GM23338 (cell line): ENCODE measurements at regions not wholly inside any gene's neighbourhood (a gene's known extent, or its start where the extent isn't known, plus 50 kb on each side); places are given as distances from the start of the nearest gene placed in this dataset.

Experiments used
- CREB1 ChIP-seq: fragments of 250-450 bp; sonication (Bioruptor Pico); IDR thresholded peaks from 2 replicates; pipeline ENCODE4 v1.5.0; 2020; ENCODE audit warnings: low read depth, mild to moderate bottlenecking, moderate library complexity
- CTCF ChIP-seq, 2 experiments: fragments of 200-600 bp in 1 of 2; sonication (generic) in 1 of 2; conservative IDR thresholded peaks; 2 replicates each; pipeline versions ENCODE4 v1.5.1 to v1.6.1; 2016 to 2017; ENCODE audit warnings: antibody characterized with exemption in 2 of 2, low read depth in 2 of 2, mild to moderate bottlenecking in 2 of 2, moderate library complexity in 1 of 2
- EZH2 ChIP-seq: fragments of 200-600 bp; sonication (generic); IDR thresholded peaks from one replicate; pipeline ENCODE4 v1.8.0; 2017; ENCODE audit warnings: antibody characterized with exemption, mild to moderate bottlenecking, low read depth; ENCODE audit not compliant: unreplicated experiment
- EZH2phosphoT487 ChIP-seq: fragments of 200-600 bp; sonication (generic); IDR thresholded peaks from one replicate; pipeline ENCODE4 v1.8.1; 2018; ENCODE audit warnings: antibody characterized with exemption; ENCODE audit not compliant: unreplicated experiment
- JUNB ChIP-seq: IDR thresholded peaks from one replicate; pipeline ENCODE4 v1.6.1; 2016; ENCODE audit warnings: antibody characterized with exemption; ENCODE audit not compliant: unreplicated experiment
- NANOG ChIP-seq: IDR thresholded peaks from 2 replicates; pipeline ENCODE4 v1.6.1; 2016; ENCODE audit warnings: antibody characterized with exemption, borderline replicate concordance
- POLR2AphosphoS5 ChIP-seq: IDR thresholded peaks from 2 replicates; pipeline ENCODE4 v1.6.1; 2016; ENCODE audit warnings: antibody characterized with exemption, low read depth
- ZNF114 ChIP-seq: fragments of 250-450 bp; sonication (Bioruptor Pico); IDR thresholded peaks from 2 replicates; pipeline ENCODE4 v1.5.0; 2020; ENCODE audit warnings: mild to moderate bottlenecking, moderate library complexity
- TF ChIP-seq, protein P1 (sequence below): IDR thresholded peaks from one replicate; pipeline ENCODE4 v1.6.1; 2018; ENCODE audit warnings: antibody characterized with exemption; ENCODE audit not compliant: unreplicated experiment
- TF ChIP-seq, protein P2 (sequence below): IDR thresholded peaks from 2 replicates; pipeline ENCODE4 v1.6.1; 2016; ENCODE audit warnings: antibody characterized with exemption

DNA sequence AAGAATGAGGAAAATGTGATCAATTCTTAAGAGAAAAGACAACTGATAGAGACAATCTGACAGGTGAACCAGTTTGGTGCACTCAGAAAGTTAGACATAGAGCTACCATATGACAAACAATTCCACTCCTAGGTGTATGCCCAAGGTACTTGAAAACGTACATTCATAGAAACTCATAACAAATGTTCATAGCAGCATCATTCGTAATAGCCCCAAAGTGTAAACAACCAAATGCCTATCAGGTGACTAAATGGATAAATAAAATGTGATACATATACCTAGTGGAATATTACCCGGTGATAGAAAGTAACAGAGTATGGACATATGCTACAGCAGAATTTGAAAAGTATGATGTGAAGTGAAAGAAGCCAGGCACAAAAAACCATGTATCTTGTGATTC lies 149.3 kb upstream of the TRIB2 start:
- TF ChIP-seq, protein P1, sequence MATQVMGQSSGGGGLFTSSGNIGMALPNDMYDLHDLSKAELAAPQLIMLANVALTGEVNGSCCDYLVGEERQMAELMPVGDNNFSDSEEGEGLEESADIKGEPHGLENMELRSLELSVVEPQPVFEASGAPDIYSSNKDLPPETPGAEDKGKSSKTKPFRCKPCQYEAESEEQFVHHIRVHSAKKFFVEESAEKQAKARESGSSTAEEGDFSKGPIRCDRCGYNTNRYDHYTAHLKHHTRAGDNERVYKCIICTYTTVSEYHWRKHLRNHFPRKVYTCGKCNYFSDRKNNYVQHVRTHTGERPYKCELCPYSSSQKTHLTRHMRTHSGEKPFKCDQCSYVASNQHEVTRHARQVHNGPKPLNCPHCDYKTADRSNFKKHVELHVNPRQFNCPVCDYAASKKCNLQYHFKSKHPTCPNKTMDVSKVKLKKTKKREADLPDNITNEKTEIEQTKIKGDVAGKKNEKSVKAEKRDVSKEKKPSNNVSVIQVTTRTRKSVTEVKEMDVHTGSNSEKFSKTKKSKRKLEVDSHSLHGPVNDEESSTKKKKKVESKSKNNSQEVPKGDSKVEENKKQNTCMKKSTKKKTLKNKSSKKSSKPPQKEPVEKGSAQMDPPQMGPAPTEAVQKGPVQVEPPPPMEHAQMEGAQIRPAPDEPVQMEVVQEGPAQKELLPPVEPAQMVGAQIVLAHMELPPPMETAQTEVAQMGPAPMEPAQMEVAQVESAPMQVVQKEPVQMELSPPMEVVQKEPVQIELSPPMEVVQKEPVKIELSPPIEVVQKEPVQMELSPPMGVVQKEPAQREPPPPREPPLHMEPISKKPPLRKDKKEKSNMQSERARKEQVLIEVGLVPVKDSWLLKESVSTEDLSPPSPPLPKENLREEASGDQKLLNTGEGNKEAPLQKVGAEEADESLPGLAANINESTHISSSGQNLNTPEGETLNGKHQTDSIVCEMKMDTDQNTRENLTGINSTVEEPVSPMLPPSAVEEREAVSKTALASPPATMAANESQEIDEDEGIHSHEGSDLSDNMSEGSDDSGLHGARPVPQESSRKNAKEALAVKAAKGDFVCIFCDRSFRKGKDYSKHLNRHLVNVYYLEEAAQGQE: no peak
- TF ChIP-seq CTCF (conservative IDR thresholded peaks at IDR 0.05; ENCODE audit: low read depth in 2 of 2) (no peak), POLR2AphosphoS5 (no peak), CREB1 (CRISPR knock-in tag) (no peak), EZH2phosphoT487 (no peak), EZH2 (no peak), JUNB (no peak), NANOG (no peak), ZNF114 (CRISPR knock-in tag) (no peak)
- TF ChIP-seq, protein P2, sequence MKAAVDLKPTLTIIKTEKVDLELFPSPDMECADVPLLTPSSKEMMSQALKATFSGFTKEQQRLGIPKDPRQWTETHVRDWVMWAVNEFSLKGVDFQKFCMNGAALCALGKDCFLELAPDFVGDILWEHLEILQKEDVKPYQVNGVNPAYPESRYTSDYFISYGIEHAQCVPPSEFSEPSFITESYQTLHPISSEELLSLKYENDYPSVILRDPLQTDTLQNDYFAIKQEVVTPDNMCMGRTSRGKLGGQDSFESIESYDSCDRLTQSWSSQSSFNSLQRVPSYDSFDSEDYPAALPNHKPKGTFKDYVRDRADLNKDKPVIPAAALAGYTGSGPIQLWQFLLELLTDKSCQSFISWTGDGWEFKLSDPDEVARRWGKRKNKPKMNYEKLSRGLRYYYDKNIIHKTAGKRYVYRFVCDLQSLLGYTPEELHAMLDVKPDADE: no peak
